DOHH2 (cell line): ENCODE measurements at regions not wholly inside any gene's neighbourhood (a gene's known extent, or its start where the extent isn't known, plus 50 kb on each side); places are given as distances from the start of the nearest gene placed in this dataset.

ENCODE experiments used
- EZH2phosphoT487 ChIP-seq: fragments of 200-600 bp; sonication (generic); IDR thresholded peaks from 2 replicates; pipeline ENCODE4 v1.6.1; 2017; ENCODE audit warnings: borderline replicate concordance, mild to moderate bottlenecking, antibody characterized with exemption, low read length, moderate library complexity, mixed read lengths
- TF ChIP-seq, protein P1 (sequence below): fragments of 200-600 bp; sonication (generic); IDR thresholded peaks from one replicate; pipeline ENCODE4 v1.5.1; 2014; ENCODE audit warnings: antibody characterized with exemption, mild to moderate bottlenecking, low read depth, low read length; ENCODE audit not compliant: poor library complexity, severe bottlenecking

DNA sequence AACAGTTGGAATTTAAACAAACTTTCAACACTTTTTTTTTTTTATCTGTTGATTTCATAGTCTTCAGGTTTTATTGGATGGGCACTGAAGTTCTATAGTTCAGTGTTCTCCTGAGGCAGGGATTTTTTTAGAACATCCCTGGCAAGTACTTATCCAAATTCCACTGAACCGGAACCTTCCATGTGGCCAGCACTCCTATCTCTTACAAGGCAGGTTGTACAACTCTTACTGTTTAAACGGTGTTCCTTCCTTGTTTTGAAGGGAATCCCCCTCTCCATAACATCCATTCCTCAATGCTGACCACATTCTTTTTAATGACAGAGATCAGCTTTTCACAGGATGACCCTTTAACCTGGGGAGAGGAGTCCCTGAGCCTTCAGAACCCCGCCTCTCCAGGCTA is 238.9 kb upstream of the CTBP2 start:
- TF ChIP-seq, protein P1, sequence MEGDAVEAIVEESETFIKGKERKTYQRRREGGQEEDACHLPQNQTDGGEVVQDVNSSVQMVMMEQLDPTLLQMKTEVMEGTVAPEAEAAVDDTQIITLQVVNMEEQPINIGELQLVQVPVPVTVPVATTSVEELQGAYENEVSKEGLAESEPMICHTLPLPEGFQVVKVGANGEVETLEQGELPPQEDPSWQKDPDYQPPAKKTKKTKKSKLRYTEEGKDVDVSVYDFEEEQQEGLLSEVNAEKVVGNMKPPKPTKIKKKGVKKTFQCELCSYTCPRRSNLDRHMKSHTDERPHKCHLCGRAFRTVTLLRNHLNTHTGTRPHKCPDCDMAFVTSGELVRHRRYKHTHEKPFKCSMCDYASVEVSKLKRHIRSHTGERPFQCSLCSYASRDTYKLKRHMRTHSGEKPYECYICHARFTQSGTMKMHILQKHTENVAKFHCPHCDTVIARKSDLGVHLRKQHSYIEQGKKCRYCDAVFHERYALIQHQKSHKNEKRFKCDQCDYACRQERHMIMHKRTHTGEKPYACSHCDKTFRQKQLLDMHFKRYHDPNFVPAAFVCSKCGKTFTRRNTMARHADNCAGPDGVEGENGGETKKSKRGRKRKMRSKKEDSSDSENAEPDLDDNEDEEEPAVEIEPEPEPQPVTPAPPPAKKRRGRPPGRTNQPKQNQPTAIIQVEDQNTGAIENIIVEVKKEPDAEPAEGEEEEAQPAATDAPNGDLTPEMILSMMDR: no peak
- TF ChIP-seq EZH2phosphoT487: no peak
